ENCODE measurements at regions not wholly inside any gene's neighbourhood (a gene's known extent, or its start where the extent isn't known, plus 50 kb on each side); places are given as distances from the start of the nearest gene placed in this dataset.
"Not testable (repeated sequence)": the region's sequence is repeated elsewhere in the genome, so short reads cannot be mapped to it uniquely, and the experiment has no call there.

DNA sequence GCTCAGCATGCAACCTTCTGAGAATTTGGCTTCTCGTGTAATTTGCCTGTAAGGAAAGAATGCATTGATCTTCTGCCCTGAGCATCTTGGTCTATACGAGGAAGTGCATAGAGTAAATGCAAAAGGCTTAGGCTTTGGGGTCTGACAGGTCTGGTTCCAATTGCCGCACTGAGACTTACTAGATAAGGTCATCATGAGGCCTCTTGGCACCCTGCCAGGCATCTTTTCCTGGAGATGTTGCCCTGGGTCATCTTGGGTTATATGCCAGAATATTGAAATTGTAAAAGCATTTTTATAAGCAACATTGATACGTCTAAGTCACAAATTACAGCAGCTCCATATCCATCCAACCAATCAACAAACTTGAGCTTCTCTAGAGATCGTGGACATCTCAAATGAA is 108.8 kb upstream of the WARS2 start:
- DNase-seq (ENCODE audit: low read depth), result no peak
- H3K4me3 ChIP-seq (ENCODE audit: low read depth, low read length), result no peak overlapping the region

DNA sequence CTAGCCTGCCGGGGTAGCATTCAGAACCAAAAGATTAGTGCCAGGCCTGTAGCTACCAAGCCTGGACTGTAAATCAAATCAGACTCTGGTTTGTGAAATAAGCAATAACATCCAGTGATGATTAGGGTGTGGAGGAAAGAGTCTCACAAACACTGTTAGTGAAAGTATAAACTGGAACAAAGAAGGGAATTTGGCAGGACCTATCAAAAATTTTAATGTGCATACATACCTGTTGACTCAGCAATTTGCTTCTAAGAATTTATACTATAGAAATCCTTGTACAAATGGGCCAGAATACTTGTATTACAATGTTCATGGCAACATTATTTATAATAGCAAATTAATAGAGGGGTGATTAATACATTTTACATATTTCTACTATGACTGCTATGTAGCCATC is 109.8 kb upstream of the WARS2 start:
- H3K4me3 ChIP-seq (ENCODE audit: low read depth, low read length), result no peak overlapping the region
- DNase-seq (ENCODE audit: low read depth), result no peak

DNA sequence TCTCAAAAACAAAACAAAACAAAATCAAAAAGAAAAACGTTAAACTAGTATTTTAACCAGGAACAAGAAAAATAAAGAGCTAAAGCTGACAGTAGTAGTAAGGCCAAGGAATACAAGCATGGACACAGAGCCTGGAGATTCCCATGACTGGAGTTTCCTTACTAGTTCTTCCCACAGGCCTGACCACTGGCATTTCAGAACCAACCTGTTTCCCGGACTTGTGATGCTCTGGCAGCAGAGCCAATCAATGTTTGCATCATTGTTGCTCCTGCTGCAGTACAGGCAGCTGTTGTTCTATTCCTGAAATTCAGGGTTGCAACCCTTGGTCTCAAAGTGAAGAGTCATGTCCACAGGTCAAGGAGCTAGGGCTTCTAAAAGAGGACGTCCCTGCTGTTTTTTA is 111.3 kb upstream of the WARS2 start:
- H3K4me3 ChIP-seq (ENCODE audit: low read depth, low read length), result no peak overlapping the region
- no peak for DNase-seq (ENCODE audit: low read depth)

DNA sequence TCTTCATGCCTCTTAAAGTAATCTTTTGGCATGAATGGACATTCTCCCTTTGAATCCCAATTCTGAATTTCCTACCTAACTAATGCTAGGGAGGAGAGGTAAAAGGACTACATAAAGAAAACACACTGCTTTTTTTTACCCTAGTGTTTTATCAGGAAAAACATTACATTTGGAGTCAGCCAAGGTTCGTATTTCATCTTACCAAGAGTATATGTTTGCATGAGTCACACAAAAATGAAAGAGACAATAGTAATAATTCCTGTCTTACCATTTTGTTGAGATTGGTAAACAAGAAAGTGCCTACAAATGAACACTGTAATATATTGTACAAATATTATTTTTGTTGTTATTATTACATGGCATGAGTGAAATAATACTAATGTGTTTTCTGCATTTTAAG is 112.9 kb upstream of the WARS2 start:
- no peak overlapping the region for H3K4me3 ChIP-seq (ENCODE audit: low read depth, low read length)
- no peak for DNase-seq (ENCODE audit: low read depth)

GRCh38 chr1:119254067-119254720 is 113.7 kb upstream of the WARS2 start:
- no peak overlapping the region for H3K4me3 ChIP-seq (ENCODE audit: low read depth, low read length)

GRCh38 chr1:119256089-119256488 is 112.5 kb upstream of the HAO2 start:
- not testable (repeated sequence) for DNase-seq (ENCODE audit: low read depth); H3K4me3 ChIP-seq (ENCODE audit: low read depth, low read length)

More at GRCh38 chr1:119254067-119254720, 113.7 kb upstream of the WARS2 start:
- DNase-seq (ENCODE audit: low read depth), result no peak

DNA sequence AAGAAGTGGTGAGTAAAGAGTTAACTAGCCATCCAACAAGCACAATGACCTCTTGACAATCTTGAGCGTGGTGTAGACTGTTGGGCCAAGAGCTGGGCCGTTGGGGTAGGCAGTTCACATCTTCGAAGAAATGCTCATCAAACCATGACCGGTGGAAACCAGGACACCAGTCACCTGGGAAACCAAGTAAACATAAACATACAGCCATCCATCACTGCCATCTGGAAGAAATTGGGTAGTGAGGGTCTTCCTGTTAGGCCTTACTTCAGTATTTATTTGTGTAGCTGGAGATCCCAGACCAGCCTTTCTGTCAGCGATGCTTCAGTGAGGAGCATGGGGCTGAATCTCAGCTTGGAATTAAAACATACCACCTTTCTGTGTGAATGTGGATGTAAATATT is 108.1 kb upstream of the HAO2 start:
- no peak overlapping the region for H3K4me3 ChIP-seq (ENCODE audit: low read depth, low read length)

GRCh38 chr1:119266386-119266785 is 102.2 kb upstream of the HAO2 start:
- DNase-seq (ENCODE audit: low read depth), result no peak
- H3K4me3 ChIP-seq (ENCODE audit: low read depth, low read length), result no peak overlapping the region

More for the DNA sequence above, 108.1 kb upstream of the HAO2 start:
- DNase-seq (ENCODE audit: low read depth), result no peak

DNA sequence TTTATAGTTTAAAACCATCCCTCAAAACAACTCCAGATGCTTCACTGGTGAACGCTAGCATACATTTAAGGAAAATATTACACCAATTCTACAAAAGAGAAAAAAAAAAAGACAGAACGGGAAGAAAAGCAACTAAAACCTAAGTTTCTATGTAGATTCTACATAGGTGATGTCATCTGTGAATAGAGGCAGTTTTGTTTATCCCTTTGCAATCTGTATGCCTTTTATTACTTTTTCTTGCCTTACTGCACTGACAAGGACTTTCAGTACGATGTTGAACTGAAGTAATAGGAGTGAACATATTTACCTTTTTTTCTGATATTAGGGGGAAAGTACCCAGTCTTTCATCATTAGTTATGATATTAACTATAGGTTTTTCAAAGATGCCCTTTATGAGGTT is 101.7 kb upstream of the HAO2 start:
- H3K4me3 ChIP-seq (ENCODE audit: low read depth, low read length), result no peak overlapping the region
- no peak for DNase-seq (ENCODE audit: low read depth)

DNA sequence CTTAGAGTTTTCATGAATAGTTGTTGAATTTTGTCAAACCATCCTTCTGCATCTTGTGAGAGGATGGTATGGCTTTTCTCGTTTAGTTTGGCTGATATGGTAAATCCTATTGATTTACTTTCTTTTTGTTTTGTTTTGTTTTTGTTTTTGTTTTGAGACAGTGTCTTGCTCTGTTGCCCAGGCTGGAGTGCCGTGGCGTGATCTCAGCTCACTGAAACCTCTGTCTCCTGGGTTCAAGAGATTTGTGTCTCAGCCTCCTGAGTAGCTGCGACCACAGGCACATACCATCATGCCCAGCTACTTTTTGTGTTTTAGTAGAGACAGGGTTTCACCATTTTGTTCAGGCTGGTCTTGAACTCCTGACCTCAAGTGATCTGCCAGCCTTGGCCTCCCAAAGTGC is 101.3 kb upstream of the HAO2 start:
- DNase-seq (ENCODE audit: low read depth), result not testable (repeated sequence)

GRCh38 chr1:119268879-119269278 is 99.7 kb upstream of the HAO2 start:
- no peak overlapping the region for H3K4me3 ChIP-seq (ENCODE audit: low read depth, low read length)
- DNase-seq (ENCODE audit: low read depth), result no peak

More for the DNA sequence above, 101.3 kb upstream of the HAO2 start:
- not testable (repeated sequence) for H3K4me3 ChIP-seq (ENCODE audit: low read depth, low read length)

DNA sequence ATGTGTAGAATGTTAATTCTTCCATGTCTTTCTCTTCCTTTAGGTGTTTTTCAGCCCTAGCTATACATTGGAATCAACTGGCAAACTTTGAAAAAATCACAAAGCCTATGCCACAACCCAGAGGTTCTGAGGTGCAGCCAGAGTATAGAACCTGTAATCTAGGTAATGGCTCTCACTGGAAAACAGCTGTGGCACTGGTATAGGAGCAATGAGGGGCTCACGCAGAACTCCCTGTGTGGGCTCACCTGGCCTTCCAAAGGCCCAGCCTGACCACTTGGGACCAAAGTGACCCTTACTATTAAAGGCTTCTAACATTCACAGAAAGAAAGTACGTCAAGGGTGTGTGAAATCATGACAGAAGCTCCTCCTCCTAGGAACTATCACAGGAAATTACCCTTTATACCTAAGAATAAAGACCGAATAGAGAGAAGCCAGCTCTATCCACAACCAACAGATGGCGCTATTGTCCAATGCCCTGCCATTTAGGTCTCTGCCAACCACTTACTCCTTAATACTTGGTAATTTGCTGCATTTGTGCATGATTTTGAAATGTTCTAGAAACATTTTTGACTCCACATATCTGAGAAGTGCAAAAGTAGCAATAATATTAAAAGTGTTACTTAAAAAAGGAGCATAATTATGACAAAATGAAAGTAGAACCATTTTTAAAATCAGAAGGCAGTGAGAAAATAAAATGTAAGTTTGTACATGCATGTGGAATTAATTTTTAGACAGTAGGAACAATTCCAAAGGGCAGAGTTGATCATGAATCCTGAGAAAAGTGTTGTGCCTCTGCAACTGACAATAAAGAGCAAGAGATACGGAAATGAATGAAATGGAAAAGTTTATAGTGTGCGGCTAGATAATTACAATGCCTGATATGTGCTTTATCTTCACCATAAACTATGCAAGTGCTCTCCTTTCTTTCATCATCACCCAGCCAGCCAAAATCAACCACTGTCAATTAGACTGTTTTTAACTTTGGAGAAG is 93.1 kb upstream of the HAO2 start:
- no peak overlapping the region for H3K4me3 ChIP-seq (ENCODE audit: low read depth, low read length)
- no peak for DNase-seq (ENCODE audit: low read depth)

- no peak overlapping the region for H3K4me3 ChIP-seq (ENCODE audit: low read depth, low read length)
- DNase-seq (ENCODE audit: low read depth), result no peak
Observed at GRCh38 chr1:119276558-119276957, 92.0 kb upstream of the HAO2 start.

GRCh38 chr1:119279456-119280381 is 88.9 kb upstream of the HAO2 start:
- no peak overlapping the region for H3K4me3 ChIP-seq (ENCODE audit: low read depth, low read length)

DNA sequence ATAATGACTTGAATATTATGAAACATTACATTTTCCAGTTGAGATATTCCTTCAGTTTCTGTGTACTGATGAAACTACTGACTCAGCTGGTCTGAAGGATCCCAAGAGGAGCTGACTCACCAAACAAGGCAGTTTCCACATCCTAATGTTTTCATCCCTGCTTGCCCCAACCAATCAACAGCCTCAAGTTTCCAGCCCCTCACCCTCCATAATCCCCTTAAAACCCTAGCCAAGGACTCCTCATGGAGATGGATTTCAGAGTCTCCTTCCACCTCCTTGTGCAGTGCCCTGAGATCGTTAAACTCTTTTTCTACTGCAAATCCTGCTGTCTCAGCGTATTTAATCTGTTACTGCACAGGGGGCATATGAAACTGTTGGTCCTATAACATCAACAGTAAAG is 83.1 kb upstream of the HAO2 start:
- peak; percentile 92 for DNase-seq (ENCODE audit: low read depth)
- H3K4me3 ChIP-seq (ENCODE audit: low read depth, low read length), result no peak overlapping the region

More at GRCh38 chr1:119279456-119280381, 88.9 kb upstream of the HAO2 start:
- peak; percentile 49 for DNase-seq (ENCODE audit: low read depth)

DNA sequence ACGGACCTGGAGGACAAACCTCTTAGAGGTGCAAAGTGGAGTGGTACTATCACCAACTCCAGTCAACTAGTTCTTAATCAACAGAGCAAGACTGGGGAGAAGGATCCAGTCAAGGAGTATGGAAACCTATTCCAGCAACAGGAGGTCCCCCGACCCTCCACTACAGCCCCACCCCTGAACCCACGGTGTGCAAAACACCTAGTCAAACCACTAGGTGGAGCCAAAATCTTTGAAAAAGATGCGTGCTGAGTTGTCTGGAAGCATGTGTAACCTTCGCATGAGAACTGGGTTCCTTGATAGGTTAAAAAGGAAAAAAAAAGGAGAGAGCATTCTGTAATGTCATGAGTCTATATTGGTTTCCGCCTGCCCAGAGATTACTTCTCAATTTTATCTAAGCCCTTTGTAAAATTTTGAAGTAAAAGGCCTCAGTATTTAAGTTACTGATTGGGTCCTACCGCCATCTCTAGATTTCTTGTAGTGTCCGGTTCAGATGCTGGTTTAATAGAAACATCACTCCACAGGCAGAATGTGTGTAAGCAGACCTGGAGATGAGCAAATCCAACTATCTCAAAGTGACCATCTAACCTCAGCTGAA is 81.9 kb upstream of the HAO2 start:
- DNase-seq (ENCODE audit: low read depth), result no peak
- no peak overlapping the region for H3K4me3 ChIP-seq (ENCODE audit: low read depth, low read length)

GRCh38 chr1:119288751-119289150 is 79.8 kb upstream of the HAO2 start:
- H3K4me3 ChIP-seq (ENCODE audit: low read depth, low read length), result no peak overlapping the region
- no peak for DNase-seq (ENCODE audit: low read depth)

- no peak overlapping the region for H3K4me3 ChIP-seq (ENCODE audit: low read depth, low read length)
- DNase-seq (ENCODE audit: low read depth), result no peak
Observed at GRCh38 chr1:119290297-119290696, 78.3 kb upstream of the HAO2 start.

GRCh38 chr1:119291611-119292206 is 76.9 kb upstream of the HAO2 start:
- no peak for DNase-seq (ENCODE audit: low read depth)
- no peak overlapping the region for H3K4me3 ChIP-seq (ENCODE audit: low read depth, low read length)
